Ovary (tissue), 7 donors: ENCODE measurements at regions not wholly inside any gene's neighbourhood (a gene's known extent, or its start where the extent isn't known, plus 50 kb on each side); places are given as distances from the start of the nearest gene placed in this dataset.

Experiments
- DNase-seq, 5 donors: peaks; one replicate each; pipeline ENCODE4 v3.0.0-alpha.2; 2019 to 2020
- H3K27ac ChIP-seq, 2 donors: fragments of 200-600 bp; one replicate each; pipeline versions ENCODE4 v1.5.1 to v1.8.0; 2019 to 2022
- H3K27me3 ChIP-seq: fragments of 200-600 bp; one replicate; pipeline ENCODE4 v1.8.0; 2022
- H3K36me3 ChIP-seq: fragments of 200-600 bp; sonication (generic); one replicate; pipeline ENCODE4 v1.5.1; 2019
- H3K4me1 ChIP-seq: one replicate; pipeline ENCODE4 v1.8.1; 2013; ENCODE audit warnings: mild to moderate bottlenecking, moderate library complexity; ENCODE audit not compliant: insufficient read depth
- H3K4me3 ChIP-seq: fragments of 200-600 bp; sonication (generic); one replicate; pipeline ENCODE4 v1.5.1; 2017
- H3K9me3 ChIP-seq, 2 donors: fragments of 200-600 bp in 1 of 2; sonication (generic) in 1 of 2; one replicate each; pipeline versions ENCODE4 v1.5.1 to v1.8.1; 2013 to 2019; ENCODE audit warnings: mild to moderate bottlenecking in 1 of 2, moderate library complexity in 1 of 2
- CTCF ChIP-seq, 3 donors: fragments of 450-650 bp in 2 of 3; fragments of 200-600 bp in 1 of 3; IDR thresholded peaks; one replicate each; pipeline versions ENCODE4 v1.5.1 to v1.8.0; 2016 to 2022; ENCODE audit warnings: antibody characterized with exemption in 3 of 3, mild to moderate bottlenecking in 1 of 3
- EP300 ChIP-seq: sonication (generic); formaldehyde crosslinking; IDR thresholded peaks from one replicate; pipeline ENCODE4 v1.6.1; 2017; ENCODE audit warnings: antibody characterized with exemption
- POLR2A ChIP-seq: fragments of 450-650 bp; IDR thresholded peaks from one replicate; pipeline ENCODE4 v1.6.1; 2017; ENCODE audit warnings: antibody characterized with exemption, mild to moderate bottlenecking, moderate library complexity
- WGBS, 3 donors: extraction: QIAGEN DNeasy Blood & Tissue Kit in 1 of 3; methylation state at CpG; one replicate each; pipeline versions ENCODE4 v1.1.5 to v1.1.7; 2013 to 2017; 5-methylcytosine and 5-hydroxymethylcytosine counted together
- intact Hi-C, 4 donors: fragments of 100-400 bp; cut with DNase I; formaldehyde crosslinking; loops; one replicate each; pipeline versions ENCODE4 v1.11.0 to v1.15.1; 2022 to 2023
- donor health status: DM: no; HTN: no; CAD: no; lungs with moderate emphysema.
- donor health status: DM: no; HTN: no; CAD: no.
- donor health status: Bipolar disorder and iron deficiency.
- donor health status: DM: no; HTN: no; CAD: no.
- donor health status: DM: yes; HTN: yes; CAD: no.

GRCh38 chr7:82562716-82563404 is 119.3 kb upstream of the CACNA2D1 start:
- Histone ChIP-seq H3K4me1 (no peaks in the 10 kb centered on the region), H3K27ac (no peak overlapping the region), H3K27me3 (no peaks in the 10 kb centered on the region), H3K4me3 (no peak overlapping the region), H3K9me3 (no peaks in the 10 kb centered on the region), H3K36me3 (no peaks in the 10 kb centered on the region)
- no peak for DNase-seq
- intact Hi-C loops = no loop called here
- TF ChIP-seq EP300 (no peak), POLR2A (no peak), CTCF (IDR thresholded peaks at IDR 0.05) (no peak)
- WGBS, 3 donors = 21 to 45% (median 27%) methylated on average over 2 of the region's 2 CpGs

GRCh38 chr7:82559193-82559805 is 115.7 kb upstream of the CACNA2D1 start:
- no peaks in the 10 kb centered on the region for H3K4me1 ChIP-seq
- WGBS, 3 donors = 10 to 26% (median 18%) methylated on average over 7 of the region's 7 CpGs
- no peaks in the 10 kb centered on the region for H3K27me3 ChIP-seq
- DNase-seq = no peak
- TF ChIP-seq CTCF (IDR thresholded peaks at IDR 0.05) = no peak
- TF ChIP-seq EP300 = no peak
- TF ChIP-seq POLR2A = no peak
- no peak overlapping the region for H3K4me3 ChIP-seq
- no peaks in the 10 kb centered on the region for H3K9me3 ChIP-seq
- no peaks in the 10 kb centered on the region for H3K36me3 ChIP-seq
- H3K27ac ChIP-seq = no peak overlapping the region
- intact Hi-C loops = no loop called here

GRCh38 chr7:82549616-82550285 is 106.2 kb upstream of the CACNA2D1 start:
- TF ChIP-seq EP300 (no peak), POLR2A (no peak), CTCF (IDR thresholded peaks at IDR 0.05) (no peak)
- intact Hi-C loops = no loop called here
- no peaks in the 10 kb centered on the region for H3K9me3 ChIP-seq
- H3K27me3 ChIP-seq = no peaks in the 10 kb centered on the region
- H3K4me3 ChIP-seq = no peak overlapping the region
- H3K36me3 ChIP-seq = no peaks in the 10 kb centered on the region
- H3K27ac ChIP-seq = no peak overlapping the region
- DNase-seq = no peak
- no peaks in the 10 kb centered on the region for H3K4me1 ChIP-seq
- WGBS, 3 donors = 46 to 56% (median 47%) methylated on average over 6 of the region's 6 CpGs

- no peak for TF ChIP-seq POLR2A
- no peak for TF ChIP-seq EP300
- TF ChIP-seq CTCF (IDR thresholded peaks at IDR 0.05) = no peak
- intact Hi-C loops = no loop called here
- no peak for DNase-seq
- Histone ChIP-seq H3K36me3 (no peaks in the 10 kb centered on the region), H3K4me3 (no peak overlapping the region), H3K27ac (no peak overlapping the region), H3K27me3 (no peaks in the 10 kb centered on the region), H3K4me1 (no peaks in the 10 kb centered on the region), H3K9me3 (no peaks in the 10 kb centered on the region)
- 66 to 83% (median 74%) methylated on average over 3 of the region's 3 CpGs for WGBS, 3 donors
Observed at GRCh38 chr7:82548141-82548688, 104.6 kb upstream of the CACNA2D1 start.
